Keratinocyte (primary cell): ENCODE measurements at regions not wholly inside any gene's neighbourhood (a gene's known extent, or its start where the extent isn't known, plus 50 kb on each side); places are given as distances from the start of the nearest gene placed in this dataset.
"Not testable (repeated sequence)": the region's sequence is repeated elsewhere in the genome, so short reads cannot be mapped to it uniquely, and the experiment has no call there.

Source experiments
- DNase-seq: peaks from one replicate; pipeline ENCODE4 v3.0.0-alpha.2; 2011; ENCODE audit warnings: low read depth, missing footprints, low spot score
- FAIRE-seq: peaks from 2 replicates; lab custom pipeline; 2011; peaks lifted over from hg19 to GRCh38; lab: Jason Lieb, UNC
- H2AFZ ChIP-seq: 2 replicates; pipeline ENCODE4 v1.6.0; 2012; ENCODE audit warnings: low read length, control low read depth, inconsistent platforms; ENCODE audit not compliant: control insufficient read depth
- H3K27ac ChIP-seq: 2 replicates; pipeline ENCODE4 v1.5.1; 2011; ENCODE audit warnings: low read length; ENCODE audit not compliant: control insufficient read depth, insufficient read depth
- H3K27me3 ChIP-seq: 3 replicates; pipeline ENCODE4 v1.6.0; 2011; ENCODE audit warnings: low read length; ENCODE audit not compliant: control insufficient read depth, insufficient read depth; ENCODE audit errors: extremely low read depth
- H3K36me3 ChIP-seq, 2 experiments: 2 replicates in 1 of 2; 3 replicates in 1 of 2; pipeline ENCODE4 v1.5.1; 2011; ENCODE audit warnings: low read length in 2 of 2, mild to moderate bottlenecking in 1 of 2; ENCODE audit not compliant: control insufficient read depth in 2 of 2, insufficient read depth in 2 of 2; ENCODE audit errors: extremely low read depth in 1 of 2
- H3K4me1 ChIP-seq: 3 replicates; pipeline ENCODE4 v1.5.1; 2011; ENCODE audit warnings: low read length; ENCODE audit not compliant: control insufficient read depth, insufficient read depth; ENCODE audit errors: extremely low read depth
- H3K4me2 ChIP-seq: 3 replicates; pipeline ENCODE4 v1.6.0; 2011; ENCODE audit warnings: low read depth, low read length; ENCODE audit not compliant: control insufficient read depth, insufficient read depth; ENCODE audit errors: extremely low read depth
- H3K4me3 ChIP-seq, 3 experiments: fragments of 200-600 bp in 1 of 3; sonication (generic) in 1 of 3; 2 replicates in 2 of 3; 3 replicates in 1 of 3; pipeline ENCODE4 v1.5.1; 2011 to 2016; ENCODE audit warnings: low read length in 3 of 3, mild to moderate bottlenecking in 3 of 3, control low read depth in 2 of 3, inconsistent platforms in 1 of 3, low read depth in 1 of 3, mixed read lengths in 1 of 3, mixed run types in 1 of 3, moderate library complexity in 1 of 3; ENCODE audit not compliant: control insufficient read depth in 2 of 3, insufficient read depth in 2 of 3; ENCODE audit errors: extremely low read depth in 1 of 3
- H3K79me2 ChIP-seq: 2 replicates; pipeline ENCODE4 v1.6.0; 2012; ENCODE audit warnings: low read length; ENCODE audit not compliant: control insufficient read depth, insufficient read depth
- H3K9ac ChIP-seq: 3 replicates; pipeline ENCODE4 v1.6.0; 2011; ENCODE audit warnings: low read length; ENCODE audit not compliant: control insufficient read depth, insufficient read depth; ENCODE audit errors: extremely low read depth
- H3K9me1 ChIP-seq: 3 replicates; pipeline ENCODE4 v1.6.0; 2011; ENCODE audit warnings: low read length; ENCODE audit not compliant: control insufficient read depth, insufficient read depth; ENCODE audit errors: extremely low read depth
- H3K9me3 ChIP-seq: 2 replicates; pipeline ENCODE4 v1.5.1; 2012; ENCODE audit warnings: low read depth, low read length; ENCODE audit not compliant: control insufficient read depth
- H4K20me1 ChIP-seq: 3 replicates; pipeline ENCODE4 v1.6.0; 2011; ENCODE audit warnings: low read length; ENCODE audit not compliant: control insufficient read depth, insufficient read depth; ENCODE audit errors: extremely low read depth
- dilution Hi-C: fragments of 300-500 bp; cut with MboI; formaldehyde crosslinking; loops from one replicate; pipeline ENCODE4 v1.7.0; 2020; ENCODE audit warnings: low sequenced_read_pairs; ENCODE audit not compliant: extremely low pct_ligation_motif_present

GRCh38 chr16:16586969-16587368 is 208.0 kb downstream of the NPIPA7 start:
- H2AFZ ChIP-seq, H3K9me3 ChIP-seq, H3K27ac ChIP-seq, H3K27me3 ChIP-seq, H3K4me2 ChIP-seq, H3K9me1 ChIP-seq, H3K9ac ChIP-seq, H3K36me3 ChIP-seq, H3K79me2 ChIP-seq, H3K4me1 ChIP-seq, H4K20me1 ChIP-seq, DNase-seq, FAIRE-seq, dilution Hi-C loops, H3K4me3 ChIP-seq: not testable (repeated sequence)

GRCh38 chr16:16588436-16588835 is 209.5 kb downstream of the NPIPA7 start:
- H3K9ac ChIP-seq, FAIRE-seq, H3K9me3 ChIP-seq, H3K27ac ChIP-seq, H3K9me1 ChIP-seq, H3K79me2 ChIP-seq, H3K4me3 ChIP-seq, H3K4me2 ChIP-seq, H3K4me1 ChIP-seq, dilution Hi-C loops, DNase-seq, H3K36me3 ChIP-seq, H2AFZ ChIP-seq, H4K20me1 ChIP-seq, H3K27me3 ChIP-seq: not testable (repeated sequence)

GRCh38 chr16:16590654-16591318 is 211.8 kb downstream of the NPIPA7 start:
- H3K27ac ChIP-seq, H3K4me2 ChIP-seq, H3K4me3 ChIP-seq, H2AFZ ChIP-seq, dilution Hi-C loops, FAIRE-seq, H3K9me1 ChIP-seq, H3K9ac ChIP-seq, H3K4me1 ChIP-seq, DNase-seq, H3K79me2 ChIP-seq, H4K20me1 ChIP-seq, H3K9me3 ChIP-seq, H3K27me3 ChIP-seq, H3K36me3 ChIP-seq: not testable (repeated sequence)
